Caco-2 (cell line): ENCODE measurements at regions not wholly inside any gene's neighbourhood (a gene's known extent, or its start where the extent isn't known, plus 50 kb on each side); places are given as distances from the start of the nearest gene placed in this dataset.

Experiments used
- BruUV-seq: library from RNA; stranded (reverse); fragments of 400-500 nt; replicated peaks from 2 replicates; lab custom pipeline; 2021; lab: Mats Ljungman, UMichigan
- CTCF ChIA-PET: fragments of 300-600 bp; sonication (Branson Sonifier 250); formaldehyde crosslinking; loops from one replicate; lab custom pipeline; 2022; ENCODE audit warnings: antibody characterized with exemption; lab: Charles Lee
- POLR2A ChIA-PET: fragments of 300-600 bp; sonication (Branson Sonifier 250); formaldehyde crosslinking; loops from one replicate; lab custom pipeline; 2022; ENCODE audit warnings: antibody characterized with exemption; lab: Charles Lee
- DNase-seq, 2 experiments: peaks; one replicate each; pipeline versions ENCODE4 v3.0.0 to v3.0.0-alpha.2; 2020 to 2022
- H3K27me3 ChIP-seq: replicated peaks from 2 replicates; pipeline ENCODE4 v1.6.0; 2011; ENCODE audit warnings: low read length; ENCODE audit not compliant: control insufficient read depth, insufficient read depth
- H3K36me3 ChIP-seq: 2 replicates; pipeline ENCODE4 v1.5.1; 2011; ENCODE audit warnings: low read length; ENCODE audit not compliant: control insufficient read depth, insufficient read depth
- H3K4me1 ChIP-seq: fragments of 250-450 bp; sonication (Bioruptor Pico); 2 replicates; pipeline ENCODE4 v1.5.1; 2020; ENCODE audit warnings: mild to moderate bottlenecking
- H3K4me3 ChIP-seq: 2 replicates; pipeline ENCODE4 v1.5.1; 2011; ENCODE audit warnings: low read depth, mild to moderate bottlenecking, control low read depth, low read length
- H3K9me3 ChIP-seq: fragments of 250-450 bp; sonication (Bioruptor Pico); 2 replicates; pipeline ENCODE4 v1.5.1; 2020; ENCODE audit warnings: mild to moderate bottlenecking, moderate library complexity
- H3K27ac Mint-ChIP-seq: one replicate; pipeline ENCODE4 v1.8.0; 2022; ENCODE audit warnings: mixed read lengths; ENCODE audit not compliant: unreplicated experiment
- H3K27me3 Mint-ChIP-seq: one replicate; pipeline ENCODE4 v1.8.0; 2022; ENCODE audit warnings: mixed read lengths; ENCODE audit not compliant: insufficient read depth, unreplicated experiment
- H3K36me3 Mint-ChIP-seq: one replicate; pipeline ENCODE4 v1.8.0; 2022; ENCODE audit warnings: mild to moderate bottlenecking, mixed read lengths; ENCODE audit not compliant: insufficient read depth, unreplicated experiment
- H3K4me1 Mint-ChIP-seq: one replicate; pipeline ENCODE4 v1.8.0; 2022; ENCODE audit warnings: low read depth, mixed read lengths; ENCODE audit not compliant: unreplicated experiment
- H3K4me3 Mint-ChIP-seq: one replicate; pipeline ENCODE4 v1.8.0; 2022; ENCODE audit warnings: mild to moderate bottlenecking, moderate library complexity, mixed read lengths; ENCODE audit not compliant: unreplicated experiment
- H3K9me3 Mint-ChIP-seq: one replicate; pipeline ENCODE4 v1.8.0; 2022; ENCODE audit warnings: mixed read lengths; ENCODE audit not compliant: unreplicated experiment
- intact Hi-C: fragments of 100-400 bp; cut with micrococcal nuclease; formaldehyde crosslinking; loops from one replicate; pipeline ENCODE4 v1.10.0; 2022; ENCODE audit not compliant: unreplicated experiment
- TF ChIP-seq, protein P1 (sequence below), 2 experiments: fragments of 200-600 bp in 1 of 2; IDR thresholded peaks; 1 replicate in 1 of 2; 2 replicates in 1 of 2; pipeline versions ENCODE4 v1.5.1 to v1.8.0; 2011 to 2022; ENCODE audit warnings: antibody characterized with exemption in 1 of 2, control low read depth in 1 of 2, inconsistent platforms in 1 of 2, low read depth in 1 of 2, low read length in 1 of 2, mild to moderate bottlenecking in 1 of 2, moderate library complexity in 1 of 2; ENCODE audit not compliant: insufficient read depth in 1 of 2, severe bottlenecking in 1 of 2, unreplicated experiment in 1 of 2

GRCh38 chr12:85445060-85445938, 165.3 kb downstream of the ALX1 start:
- TF ChIP-seq, protein P1, sequence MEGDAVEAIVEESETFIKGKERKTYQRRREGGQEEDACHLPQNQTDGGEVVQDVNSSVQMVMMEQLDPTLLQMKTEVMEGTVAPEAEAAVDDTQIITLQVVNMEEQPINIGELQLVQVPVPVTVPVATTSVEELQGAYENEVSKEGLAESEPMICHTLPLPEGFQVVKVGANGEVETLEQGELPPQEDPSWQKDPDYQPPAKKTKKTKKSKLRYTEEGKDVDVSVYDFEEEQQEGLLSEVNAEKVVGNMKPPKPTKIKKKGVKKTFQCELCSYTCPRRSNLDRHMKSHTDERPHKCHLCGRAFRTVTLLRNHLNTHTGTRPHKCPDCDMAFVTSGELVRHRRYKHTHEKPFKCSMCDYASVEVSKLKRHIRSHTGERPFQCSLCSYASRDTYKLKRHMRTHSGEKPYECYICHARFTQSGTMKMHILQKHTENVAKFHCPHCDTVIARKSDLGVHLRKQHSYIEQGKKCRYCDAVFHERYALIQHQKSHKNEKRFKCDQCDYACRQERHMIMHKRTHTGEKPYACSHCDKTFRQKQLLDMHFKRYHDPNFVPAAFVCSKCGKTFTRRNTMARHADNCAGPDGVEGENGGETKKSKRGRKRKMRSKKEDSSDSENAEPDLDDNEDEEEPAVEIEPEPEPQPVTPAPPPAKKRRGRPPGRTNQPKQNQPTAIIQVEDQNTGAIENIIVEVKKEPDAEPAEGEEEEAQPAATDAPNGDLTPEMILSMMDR (IDR thresholded peaks at IDR 0.05; ENCODE audit: insufficient read depth in 1 of 2, low read depth in 1 of 2, low read length in 1 of 2, severe bottlenecking in 1 of 2, unreplicated experiment in 1 of 2) = no peak
- POLR2A ChIA-PET = no interaction called here

GRCh38 chr12:85448031-85448430, 168.0 kb downstream of the ALX1 start:
- H3K4me1 Mint-ChIP-seq = peaks cover 38% of the 10 kb centered on the region
- H3K27ac Mint-ChIP-seq = no peak overlapping the region
- Histone ChIP-seq H3K27me3 (no peaks in the 10 kb centered on the region), H3K4me3 (no peak overlapping the region), H3K9me3 (no peaks in the 10 kb centered on the region), H3K36me3 (no peaks in the 10 kb centered on the region), H3K4me1 (peaks cover 17% of the 10 kb centered on the region)
- no peak for DNase-seq
- no peak overlapping the region for H3K4me3 Mint-ChIP-seq
- H3K27me3 Mint-ChIP-seq = no peaks in the 10 kb centered on the region
- H3K9me3 Mint-ChIP-seq = no peaks in the 10 kb centered on the region
- no TSS peak for BruUV-seq
- intact Hi-C loops = loop anchor here (1.0 to 2.0 kb wide), 4 partner anchors 23 to 372 kb away; no protein-coding TSS in a partner anchor
- POLR2A ChIA-PET = no interaction called here
- H3K36me3 Mint-ChIP-seq = no peaks in the 10 kb centered on the region
- CTCF ChIA-PET = interaction anchor here (0.5 to 2.7 kb wide), 4 partner anchors 8 to 565 kb away, joined by 3 to 38 read pairs (median 4); no protein-coding TSS in a partner anchor
- TF ChIP-seq, protein P1 (IDR thresholded peaks at IDR 0.05; ENCODE audit: insufficient read depth in 1 of 2, low read depth in 1 of 2, low read length in 1 of 2, severe bottlenecking in 1 of 2, unreplicated experiment in 1 of 2) = no peak

More at GRCh38 chr12:85445060-85445938, 165.3 kb downstream of the ALX1 start:
- Mint-ChIP-seq H3K9me3 (no peaks in the 10 kb centered on the region), H3K4me3 (peak overlapping the region; percentile 56), H3K36me3 (no peaks in the 10 kb centered on the region), H3K4me1 (peaks cover 52% of the 10 kb centered on the region), H3K27me3 (no peaks in the 10 kb centered on the region), H3K27ac (no peak overlapping the region)
- intact Hi-C loops = no loop called here
- peak in 1 of 2 experiments; percentile 53 for DNase-seq
- Histone ChIP-seq H3K36me3 (no peaks in the 10 kb centered on the region), H3K9me3 (no peaks in the 10 kb centered on the region), H3K4me3 (no peak overlapping the region), H3K27me3 (no peaks in the 10 kb centered on the region), H3K4me1 (peaks cover 37% of the 10 kb centered on the region)
- no TSS peak for BruUV-seq
- CTCF ChIA-PET = interaction anchor here (3.0 kb wide), 1 partner anchor 20 kb away, joined by 15 read pairs; no protein-coding TSS in a partner anchor

DNA sequence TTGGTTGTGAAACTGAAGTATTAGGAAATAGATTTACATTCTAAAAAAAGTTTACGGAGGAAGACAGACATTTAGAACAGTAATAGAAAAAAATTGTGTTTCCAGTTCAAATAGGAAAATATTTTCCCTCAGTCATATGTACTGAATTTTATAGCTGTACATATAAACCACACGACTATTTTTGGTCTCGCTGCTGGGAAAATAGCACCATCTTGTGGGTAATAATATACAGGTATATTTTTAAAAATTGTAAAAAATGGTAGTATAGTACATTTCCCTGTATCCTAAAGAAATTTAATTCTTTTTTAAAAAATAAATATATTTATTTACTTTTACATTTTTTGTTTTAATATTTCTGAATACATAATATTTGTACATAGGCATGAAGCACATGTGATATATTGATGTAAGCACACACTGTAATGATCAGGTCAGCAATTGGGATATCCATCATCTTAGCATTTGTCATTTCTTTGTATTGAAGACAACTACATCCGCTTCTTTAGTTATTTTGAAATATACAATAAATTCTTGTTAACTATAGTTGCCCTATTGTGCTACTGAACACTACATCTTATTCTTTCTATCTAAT, 168.6 kb downstream of the ALX1 start:
- Histone ChIP-seq H3K9me3 (no peaks in the 10 kb centered on the region), H3K27me3 (no peaks in the 10 kb centered on the region), H3K4me3 (no peak overlapping the region), H3K4me1 (peaks cover 17% of the 10 kb centered on the region), H3K36me3 (no peaks in the 10 kb centered on the region)
- Mint-ChIP-seq H3K27me3 (no peaks in the 10 kb centered on the region), H3K4me3 (no peak overlapping the region), H3K36me3 (no peaks in the 10 kb centered on the region), H3K27ac (no peak overlapping the region), H3K9me3 (no peaks in the 10 kb centered on the region), H3K4me1 (peaks cover 32% of the 10 kb centered on the region)
- intact Hi-C loops = loop anchor here (1.0 to 2.0 kb wide), 4 partner anchors 23 to 372 kb away; no protein-coding TSS in a partner anchor
- no peak for DNase-seq
- no TSS peak for BruUV-seq
- POLR2A ChIA-PET = no interaction called here
- TF ChIP-seq, protein P1 (IDR thresholded peaks at IDR 0.05; ENCODE audit: insufficient read depth in 1 of 2, low read depth in 1 of 2, low read length in 1 of 2, severe bottlenecking in 1 of 2, unreplicated experiment in 1 of 2) = peak; percentile 28 to 64
- CTCF ChIA-PET = interaction anchor here (0.5 to 2.7 kb wide), 4 partner anchors 9 to 565 kb away, joined by 3 to 38 read pairs (median 4); no protein-coding TSS in a partner anchor
